Right lobe of liver (tissue), 4 donors: ENCODE measurements at regions not wholly inside any gene's neighbourhood (a gene's known extent, or its start where the extent isn't known, plus 50 kb on each side); places are given as distances from the start of the nearest gene placed in this dataset.

Source experiments
- POLR2A ChIP-seq: fragments of 450-650 bp; IDR thresholded peaks from one replicate; pipeline ENCODE4 v1.6.1; 2017; ENCODE audit warnings: antibody characterized with exemption, mild to moderate bottlenecking
- TF ChIP-seq, protein P1 (sequence below), 4 donors: fragments of 200-600 bp in 3 of 4; fragments of 450-650 bp in 1 of 4; IDR thresholded peaks; one replicate each; pipeline versions ENCODE4 v1.5.1 to v1.8.0; 2016 to 2022; ENCODE audit warnings: antibody characterized with exemption in 4 of 4, mild to moderate bottlenecking in 2 of 4
- donor health status: DM: no; HTN: no; CAD: no.
- donor health status: DM: no; HTN: no; CAD: no.
- donor health status: DM: no; HTN: yes; CAD: no.

DNA sequence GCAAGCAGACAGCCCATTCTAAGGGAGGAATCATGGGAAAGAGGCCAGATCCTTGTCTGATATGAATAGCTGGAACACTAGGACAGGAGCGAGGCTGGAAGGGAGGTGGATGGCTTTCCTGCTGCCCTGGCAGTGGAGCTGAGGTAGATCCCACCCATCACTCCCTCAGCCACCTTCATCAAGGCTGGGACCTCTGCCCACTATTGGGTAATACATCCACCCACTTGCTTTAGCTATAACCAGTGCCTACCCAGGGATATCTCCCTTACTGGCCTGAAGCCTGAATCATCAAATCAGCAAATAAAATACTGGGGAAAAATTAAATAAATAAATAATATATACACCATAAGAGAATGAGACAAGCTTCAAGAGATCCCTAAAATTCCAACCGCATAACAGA is 183.2 kb upstream of the KYNU start:
- TF ChIP-seq, protein P1, sequence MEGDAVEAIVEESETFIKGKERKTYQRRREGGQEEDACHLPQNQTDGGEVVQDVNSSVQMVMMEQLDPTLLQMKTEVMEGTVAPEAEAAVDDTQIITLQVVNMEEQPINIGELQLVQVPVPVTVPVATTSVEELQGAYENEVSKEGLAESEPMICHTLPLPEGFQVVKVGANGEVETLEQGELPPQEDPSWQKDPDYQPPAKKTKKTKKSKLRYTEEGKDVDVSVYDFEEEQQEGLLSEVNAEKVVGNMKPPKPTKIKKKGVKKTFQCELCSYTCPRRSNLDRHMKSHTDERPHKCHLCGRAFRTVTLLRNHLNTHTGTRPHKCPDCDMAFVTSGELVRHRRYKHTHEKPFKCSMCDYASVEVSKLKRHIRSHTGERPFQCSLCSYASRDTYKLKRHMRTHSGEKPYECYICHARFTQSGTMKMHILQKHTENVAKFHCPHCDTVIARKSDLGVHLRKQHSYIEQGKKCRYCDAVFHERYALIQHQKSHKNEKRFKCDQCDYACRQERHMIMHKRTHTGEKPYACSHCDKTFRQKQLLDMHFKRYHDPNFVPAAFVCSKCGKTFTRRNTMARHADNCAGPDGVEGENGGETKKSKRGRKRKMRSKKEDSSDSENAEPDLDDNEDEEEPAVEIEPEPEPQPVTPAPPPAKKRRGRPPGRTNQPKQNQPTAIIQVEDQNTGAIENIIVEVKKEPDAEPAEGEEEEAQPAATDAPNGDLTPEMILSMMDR (IDR thresholded peaks at IDR 0.05): no peak
- TF ChIP-seq POLR2A: no peak
